ENCODE measurements at regions not wholly inside any gene's neighbourhood (a gene's known extent, or its start where the extent isn't known, plus 50 kb on each side); places are given as distances from the start of the nearest gene placed in this dataset.
A peak's percentile ranks its signal among the peaks of the same experiment; 100 is the strongest.
"Not testable (repeated sequence)": the region's sequence is repeated elsewhere in the genome, so short reads cannot be mapped to it uniquely, and the experiment has no call there.

- no peak for DNase-seq (ENCODE audit: low read depth, low spot score)
Measured at GRCh38 chr1:233722212-233722979, 108.5 kb downstream of the KCNK1 start.

DNA sequence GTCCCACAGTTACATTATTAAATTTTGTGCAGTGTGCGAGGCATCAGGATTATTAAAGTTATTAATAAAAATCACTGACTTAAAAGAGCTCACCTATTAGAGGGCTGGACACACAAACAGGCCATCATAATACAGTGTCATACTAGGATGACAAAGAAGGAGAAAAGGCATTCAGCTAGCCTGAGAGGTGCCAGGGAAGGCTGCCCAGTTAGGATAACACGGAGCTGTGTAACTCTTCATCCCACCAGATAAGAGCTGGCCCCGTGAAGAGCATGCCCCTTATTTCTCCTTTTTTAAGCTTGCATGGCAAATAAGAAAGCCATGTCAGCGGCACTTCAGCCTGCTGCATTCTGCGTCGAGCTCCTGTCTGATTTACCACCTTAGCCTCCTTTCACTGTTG lies 109.5 kb downstream of the KCNK1 start:
- no peak for DNase-seq (ENCODE audit: low read depth, low spot score)

- DNase-seq (ENCODE audit: low read depth, low spot score), result not testable (repeated sequence)
Measured at GRCh38 chr1:233724131-233724631, 110.3 kb downstream of the KCNK1 start.

DNA sequence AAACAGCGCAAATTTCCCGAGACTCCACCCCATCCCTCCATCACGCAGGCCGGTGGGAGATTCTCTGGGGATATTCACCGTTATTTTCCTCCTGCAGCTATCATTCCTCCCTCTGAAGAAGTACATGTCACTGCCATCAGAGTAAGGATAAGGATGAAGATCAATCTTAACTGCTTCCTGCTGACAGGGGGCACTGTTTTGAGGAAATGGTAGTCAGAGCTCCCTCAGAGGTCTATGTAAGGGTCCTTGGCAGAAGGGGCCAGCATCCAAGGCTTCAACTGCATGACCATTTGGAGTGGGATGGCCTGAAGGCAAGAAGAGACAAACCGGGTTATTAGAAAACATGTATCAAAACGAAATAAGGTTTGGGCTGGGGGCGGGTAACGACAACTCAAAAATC lies 111.5 kb downstream of the KCNK1 start:
- DNase-seq (ENCODE audit: low read depth, low spot score), result no peak

- DNase-seq (ENCODE audit: low read depth, low spot score), result no peak
Measured at GRCh38 chr1:233728721-233729120, 114.8 kb downstream of the KCNK1 start.

- DNase-seq (ENCODE audit: low read depth, low spot score), result no peak
Measured at GRCh38 chr1:233730380-233730779, 116.5 kb downstream of the KCNK1 start.

DNA sequence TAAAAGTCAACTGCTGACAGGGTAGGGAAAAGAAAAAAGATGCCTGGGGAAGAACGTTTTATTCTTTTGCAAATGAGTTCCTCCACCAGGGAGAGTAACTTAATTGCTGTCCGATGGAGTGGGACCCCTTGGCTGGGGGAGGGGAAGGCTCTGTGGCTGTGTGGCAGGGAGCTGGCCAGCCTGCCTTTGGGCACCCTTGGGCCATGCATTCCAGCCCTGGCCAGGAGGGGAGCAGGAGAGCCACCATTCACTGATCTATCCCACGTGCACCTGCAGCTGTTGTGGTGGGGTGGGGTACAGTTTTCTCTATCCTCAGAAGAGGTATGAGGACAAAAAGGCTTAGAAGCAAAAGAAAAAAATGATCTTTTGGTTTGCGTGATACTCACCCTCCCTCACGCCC lies 116.9 kb downstream of the KCNK1 start:
- peak; percentile 89 for DNase-seq (ENCODE audit: low read depth, low spot score)

GRCh38 chr1:233732206-233732605 lies 118.3 kb downstream of the KCNK1 start:
- no peak for DNase-seq (ENCODE audit: low read depth, low spot score)

DNA sequence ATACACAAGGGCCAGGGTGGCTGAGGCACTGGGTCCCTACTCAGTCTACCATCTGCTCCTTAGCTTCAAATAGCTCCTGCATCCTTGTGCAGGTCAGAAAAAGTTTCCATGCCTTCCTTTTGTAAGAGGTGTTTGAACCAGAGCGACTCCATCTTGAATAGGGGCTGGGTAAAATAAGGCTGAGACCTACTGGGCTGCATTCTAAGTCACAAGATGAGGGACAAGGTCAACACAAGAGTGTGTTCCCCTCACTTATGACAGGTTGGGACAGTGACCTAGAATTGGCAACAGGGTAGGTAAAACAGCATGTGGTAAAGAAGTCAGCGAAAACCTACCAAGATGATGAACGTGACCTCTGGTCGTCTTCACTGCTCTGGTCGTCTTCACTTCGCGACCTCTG lies 120.5 kb downstream of the KCNK1 start:
- no peak for DNase-seq (ENCODE audit: low read depth, low spot score)

DNA sequence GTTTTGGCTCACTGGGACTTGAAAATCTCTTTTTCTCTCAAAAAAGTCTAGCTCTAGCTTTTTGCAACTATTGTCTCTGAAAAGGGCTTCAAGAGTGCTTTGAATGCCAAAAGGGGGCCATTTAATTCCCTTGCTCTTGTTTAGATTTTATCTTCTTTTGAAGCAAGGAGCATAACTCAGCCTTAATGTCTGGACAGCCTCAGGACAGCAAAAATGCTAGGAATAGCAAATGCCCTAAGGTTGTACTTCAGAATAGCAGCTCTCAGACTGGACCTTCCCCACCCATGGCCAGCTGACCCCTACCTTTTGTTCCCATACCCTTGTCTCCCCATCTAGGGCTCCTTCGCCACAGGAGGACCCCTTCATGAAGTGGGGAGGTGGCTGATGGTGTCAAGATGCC lies 121.4 kb downstream of the KCNK1 start:
- no peak for DNase-seq (ENCODE audit: low read depth, low spot score)

DNA sequence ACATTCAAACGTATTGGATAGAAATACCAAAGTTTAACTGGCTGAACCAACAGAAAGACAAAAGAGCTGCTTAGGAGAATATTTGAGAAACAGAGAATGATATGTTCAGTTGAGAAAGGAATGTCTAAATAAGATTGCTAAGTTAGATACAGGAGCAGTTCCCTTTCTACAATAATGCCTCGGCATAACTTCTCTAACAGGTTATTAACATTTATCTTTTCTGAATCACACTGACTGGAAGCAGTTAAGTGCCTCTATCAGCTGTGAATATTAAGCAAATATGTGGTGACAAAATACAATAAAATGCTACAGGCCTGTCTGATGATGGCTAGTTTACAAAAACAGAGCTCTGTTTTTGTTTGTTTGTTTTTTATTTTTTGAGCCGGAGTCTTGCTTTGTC lies 121.9 kb downstream of the KCNK1 start:
- no peak for DNase-seq (ENCODE audit: low read depth, low spot score)

DNA sequence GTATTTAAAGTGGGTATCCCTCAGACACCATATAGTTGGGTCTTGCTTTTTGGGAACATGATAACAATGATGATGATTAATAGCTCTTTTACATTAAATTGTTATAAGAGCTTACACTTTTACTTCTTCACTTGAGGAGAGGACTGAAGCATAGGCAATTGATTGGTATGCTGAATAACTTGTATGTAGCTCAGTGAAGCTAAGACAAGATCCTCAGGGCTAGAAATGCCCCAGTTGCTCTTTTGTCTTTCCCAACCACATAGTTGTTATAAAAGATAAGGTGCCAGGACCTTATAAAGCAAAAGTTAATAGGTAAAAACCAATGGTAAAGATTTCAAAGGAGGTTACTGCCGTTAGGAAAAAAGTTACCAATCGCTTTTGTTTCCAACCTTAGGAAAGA lies 123.4 kb downstream of the KCNK1 start:
- no peak for DNase-seq (ENCODE audit: low read depth, low spot score)

DNA sequence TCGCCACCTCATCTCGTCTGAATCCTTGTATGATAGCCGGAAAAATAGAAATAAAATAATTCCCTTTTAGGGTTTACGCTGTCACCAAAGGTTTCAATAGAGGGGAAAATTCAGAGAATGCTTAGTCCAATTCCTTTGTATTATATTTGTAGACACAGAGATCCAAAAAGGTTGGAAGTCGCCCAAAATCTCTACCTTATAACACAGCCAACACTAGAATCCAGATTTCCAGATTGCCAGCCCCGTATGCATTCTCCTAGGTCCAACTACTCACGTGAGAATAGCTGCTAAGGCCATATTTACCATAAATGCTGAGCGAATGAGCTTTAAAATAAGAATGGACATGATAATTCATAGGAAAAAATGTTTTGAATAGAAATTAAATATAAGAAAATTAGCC lies 124.5 kb downstream of the KCNK1 start:
- no peak for DNase-seq (ENCODE audit: low read depth, low spot score)

- DNase-seq (ENCODE audit: low read depth, low spot score), result peak; percentile 52
Measured at GRCh38 chr1:233738850-233739249, 124.9 kb downstream of the KCNK1 start.

GRCh38 chr1:233744779-233745513 lies 131.0 kb downstream of the KCNK1 start:
- DNase-seq (ENCODE audit: low read depth, low spot score), result no peak

DNA sequence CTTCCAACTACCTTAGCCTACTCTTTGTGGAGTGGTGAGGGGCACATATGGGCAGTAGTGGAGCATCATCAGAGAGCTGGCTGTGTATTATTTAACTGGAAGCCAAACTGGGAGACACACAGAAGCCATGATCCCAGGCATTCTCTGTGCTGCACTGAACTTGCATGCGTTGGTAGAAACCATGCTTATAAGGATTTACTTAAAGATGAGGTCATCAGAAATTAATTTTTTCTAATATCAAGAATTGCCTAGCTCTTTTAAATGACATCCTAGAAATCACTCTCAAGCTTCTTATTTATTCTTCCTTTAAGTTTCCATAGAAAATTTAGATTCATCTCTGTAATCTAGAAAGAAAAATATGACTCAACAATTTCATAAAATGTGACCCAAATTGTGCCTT lies 136.2 kb downstream of the KCNK1 start:
- DNase-seq (ENCODE audit: low read depth, low spot score), result no peak

GRCh38 chr1:233759665-233760064 lies 144.8 kb upstream of the SLC35F3 start:
- no peak for DNase-seq (ENCODE audit: low read depth, low spot score)

- DNase-seq (ENCODE audit: low read depth, low spot score), result not testable (repeated sequence)
Measured at GRCh38 chr1:233764304-233764703, 140.2 kb upstream of the SLC35F3 start.

DNA sequence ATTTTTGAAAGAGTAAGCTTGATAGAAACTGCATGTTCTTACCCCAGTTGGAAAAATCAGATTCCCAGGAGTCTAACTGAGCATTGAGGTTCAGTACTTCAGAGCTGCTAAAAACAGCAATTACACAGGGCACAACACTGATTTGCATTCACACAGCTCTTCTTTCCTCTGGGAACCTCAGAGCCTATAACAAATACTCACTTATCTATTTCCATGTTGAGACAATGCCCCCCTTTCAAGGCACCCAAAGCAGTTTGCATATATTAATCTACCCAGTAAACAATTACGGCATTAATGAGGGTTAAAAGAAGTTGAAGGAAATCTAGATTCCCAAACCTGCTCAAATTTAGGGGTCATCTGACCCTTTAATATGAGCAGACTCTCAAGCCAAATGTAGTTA lies 126.9 kb upstream of the SLC35F3 start:
- no peak for DNase-seq (ENCODE audit: low read depth, low spot score)

DNA sequence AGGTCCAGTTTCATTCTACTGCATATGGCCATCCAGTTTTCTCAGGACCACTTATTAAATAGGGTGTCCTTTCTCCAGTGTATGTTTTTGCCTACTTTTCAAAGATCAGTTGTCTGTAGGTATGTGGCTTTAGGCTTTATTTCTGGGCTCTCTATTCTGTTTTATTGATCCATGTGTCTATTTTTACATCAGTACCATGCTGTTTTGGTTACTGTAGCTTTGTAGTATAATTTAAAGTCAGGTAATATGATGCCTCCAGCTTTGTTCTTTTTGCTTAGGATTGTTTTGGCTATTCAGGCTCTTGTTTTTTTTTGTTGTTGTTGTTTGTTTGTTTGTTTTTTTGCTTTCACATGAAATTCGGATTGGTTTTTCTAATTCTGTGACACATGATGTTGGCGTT lies 124.4 kb upstream of the SLC35F3 start:
- no peak for DNase-seq (ENCODE audit: low read depth, low spot score)

- DNase-seq (ENCODE audit: low read depth, low spot score), result no peak
Measured at GRCh38 chr1:233782937-233783586, 121.4 kb upstream of the SLC35F3 start.

DNA sequence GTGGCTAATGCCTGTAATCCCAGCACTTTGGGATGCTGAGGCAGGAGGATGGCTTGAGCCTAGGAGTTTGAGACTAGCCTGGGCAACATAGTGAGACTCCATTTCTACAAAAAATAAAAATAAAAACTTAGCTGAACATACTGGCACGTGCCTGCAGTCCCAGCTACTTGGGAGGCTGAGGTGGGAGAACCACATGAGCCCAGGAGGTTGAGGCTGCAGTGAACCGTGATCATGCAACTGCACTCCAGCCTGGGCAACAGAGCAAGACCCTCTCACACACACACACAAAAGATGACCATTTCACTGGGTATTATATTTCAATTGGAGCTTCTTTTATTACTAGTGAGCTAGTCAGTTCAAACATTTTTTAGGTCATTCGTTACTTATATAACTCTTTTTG lies 116.9 kb upstream of the SLC35F3 start:
- DNase-seq (ENCODE audit: low read depth, low spot score), result no peak

- no peak for DNase-seq (ENCODE audit: low read depth, low spot score)
Measured at GRCh38 chr1:233788687-233789086, 115.8 kb upstream of the SLC35F3 start.
